Stimulated activated CD8-positive, alpha-beta memory T cell treated with anti-CD3 and anti-CD28 coated beads, Interleukin-12 subunit alpha, Interleukin-12 subunit beta, amount 100 ng/mL, for 4 hours (primary cell): ENCODE measurements at regions not wholly inside any gene's neighbourhood (a gene's known extent, or its start where the extent isn't known, plus 50 kb on each side); places are given as distances from the start of the nearest gene placed in this dataset.
"Not testable (repeated sequence)": the region's sequence is repeated elsewhere in the genome, so short reads cannot be mapped to it uniquely, and the experiment has no call there.

Experiments used
- DNase-seq: peaks from one replicate; pipeline ENCODE4 v3.0.0-alpha.2; 2020; ENCODE audit warnings: low read depth

DNA sequence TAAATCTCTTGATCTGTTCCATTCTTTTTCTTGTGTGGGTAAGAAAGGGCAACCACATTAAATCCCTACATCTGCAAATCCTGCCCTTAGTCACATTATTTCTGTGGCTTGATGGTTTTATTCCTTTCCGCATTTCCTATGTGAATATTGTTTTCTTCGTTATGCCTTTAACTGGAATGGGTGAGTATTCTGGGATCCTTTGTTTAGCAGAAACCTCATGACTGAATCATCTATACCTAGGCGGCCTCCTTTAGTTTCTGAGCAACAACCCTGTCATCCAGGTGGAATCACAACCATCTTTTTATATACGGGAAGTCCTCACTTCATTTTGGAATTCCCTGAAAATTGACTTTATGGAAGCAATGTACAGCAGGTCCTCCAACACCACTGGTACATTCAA lies 409.5 kb downstream of the DIRAS2 start:
- not testable (repeated sequence) for DNase-seq

DNA sequence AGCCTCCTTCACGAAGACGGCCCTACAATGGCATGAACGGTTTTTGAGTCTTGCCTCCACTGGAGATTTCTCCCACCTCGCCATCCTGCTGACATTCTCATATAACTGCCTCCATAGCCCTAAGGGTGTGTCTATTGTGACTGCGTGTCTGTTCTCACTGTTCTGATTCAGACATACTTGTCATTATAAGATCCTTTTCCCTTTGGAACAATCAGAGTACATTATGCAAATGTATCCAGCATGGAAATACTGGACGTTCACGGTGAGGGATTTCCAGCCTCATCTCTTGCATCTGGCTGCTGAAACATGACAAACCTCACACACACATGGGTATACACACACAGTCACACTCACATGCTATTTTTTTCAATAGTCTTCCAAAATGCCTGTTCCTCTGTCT lies 402.1 kb downstream of the DIRAS2 start:
- DNase-seq: no peak

DNA sequence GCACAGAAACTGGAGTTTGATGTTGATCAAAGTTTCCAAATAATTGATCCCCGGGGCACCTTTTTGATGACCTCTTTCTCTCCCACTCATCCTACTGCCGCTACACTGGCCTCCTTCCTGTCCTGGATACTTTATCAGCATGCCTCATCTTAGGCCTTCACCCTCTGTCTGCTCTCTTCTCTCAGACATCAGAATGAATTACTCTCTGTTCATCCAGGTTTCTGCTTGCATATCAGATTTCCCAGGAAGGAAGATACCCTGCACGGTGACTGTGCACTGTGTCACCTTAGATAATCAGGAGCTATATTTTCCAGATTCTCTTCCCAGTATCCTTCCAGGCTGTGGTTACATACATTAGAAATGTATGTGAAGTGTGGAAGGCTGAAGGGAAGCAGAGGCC lies 397.0 kb downstream of the DIRAS2 start:
- no peak for DNase-seq

DNA sequence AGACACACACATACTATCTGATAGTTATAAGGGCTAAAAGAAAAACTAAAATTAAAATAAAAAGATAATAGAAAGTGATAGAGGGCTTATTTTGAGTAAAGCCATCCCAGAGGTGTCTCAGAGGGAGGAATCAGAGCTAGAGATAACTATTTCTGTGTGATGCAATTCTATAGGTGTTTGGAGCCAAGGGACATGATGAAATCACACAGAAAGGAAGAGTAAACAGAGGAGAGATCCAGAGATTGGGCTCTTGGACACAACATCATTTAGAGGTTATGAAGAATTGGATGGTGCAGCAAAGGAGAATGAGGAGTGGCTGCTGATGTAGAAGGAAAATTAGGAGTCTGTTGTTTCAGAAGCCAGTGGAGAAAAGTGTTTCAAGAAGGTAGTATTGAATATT lies 393.5 kb downstream of the DIRAS2 start:
- no peak for DNase-seq

DNA sequence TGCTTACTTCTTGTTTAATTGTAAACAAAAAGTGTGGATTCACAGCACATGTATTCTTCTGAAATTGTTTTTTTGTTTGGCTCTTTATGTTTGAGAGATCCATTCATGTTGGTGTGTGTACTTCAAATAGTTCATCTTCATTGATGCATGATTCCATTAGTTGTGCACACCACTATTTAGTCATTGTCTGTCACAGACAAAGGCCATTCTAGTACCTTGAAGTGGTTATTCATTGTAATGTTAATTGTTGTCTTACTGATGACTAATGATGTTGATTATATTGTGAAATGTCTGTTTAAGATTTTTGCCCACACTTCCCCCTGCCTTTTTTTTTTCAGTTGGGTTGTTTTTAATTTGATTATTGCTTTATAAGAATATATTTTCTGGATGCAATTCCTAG lies 391.3 kb downstream of the DIRAS2 start:
- DNase-seq: no peak

DNA sequence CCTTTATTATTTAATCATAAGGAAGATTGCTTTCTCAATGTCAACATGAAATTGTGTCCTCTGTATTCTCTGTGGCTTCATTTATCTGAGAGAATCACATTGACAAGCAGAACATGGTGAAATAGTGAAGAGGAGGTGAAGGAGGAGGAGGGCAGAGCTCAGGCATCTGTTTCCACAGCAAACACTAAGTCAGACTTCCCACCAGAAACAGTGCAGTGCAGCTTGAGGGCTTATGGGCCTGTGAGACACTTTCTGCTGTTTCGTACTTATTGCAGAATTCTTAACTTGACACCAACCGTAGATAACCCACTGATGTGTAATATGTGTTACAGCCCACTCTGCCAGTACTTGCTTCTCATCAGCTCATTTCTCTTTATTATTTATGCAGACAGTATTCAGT lies 386.3 kb downstream of the DIRAS2 start:
- DNase-seq: no peak

DNA sequence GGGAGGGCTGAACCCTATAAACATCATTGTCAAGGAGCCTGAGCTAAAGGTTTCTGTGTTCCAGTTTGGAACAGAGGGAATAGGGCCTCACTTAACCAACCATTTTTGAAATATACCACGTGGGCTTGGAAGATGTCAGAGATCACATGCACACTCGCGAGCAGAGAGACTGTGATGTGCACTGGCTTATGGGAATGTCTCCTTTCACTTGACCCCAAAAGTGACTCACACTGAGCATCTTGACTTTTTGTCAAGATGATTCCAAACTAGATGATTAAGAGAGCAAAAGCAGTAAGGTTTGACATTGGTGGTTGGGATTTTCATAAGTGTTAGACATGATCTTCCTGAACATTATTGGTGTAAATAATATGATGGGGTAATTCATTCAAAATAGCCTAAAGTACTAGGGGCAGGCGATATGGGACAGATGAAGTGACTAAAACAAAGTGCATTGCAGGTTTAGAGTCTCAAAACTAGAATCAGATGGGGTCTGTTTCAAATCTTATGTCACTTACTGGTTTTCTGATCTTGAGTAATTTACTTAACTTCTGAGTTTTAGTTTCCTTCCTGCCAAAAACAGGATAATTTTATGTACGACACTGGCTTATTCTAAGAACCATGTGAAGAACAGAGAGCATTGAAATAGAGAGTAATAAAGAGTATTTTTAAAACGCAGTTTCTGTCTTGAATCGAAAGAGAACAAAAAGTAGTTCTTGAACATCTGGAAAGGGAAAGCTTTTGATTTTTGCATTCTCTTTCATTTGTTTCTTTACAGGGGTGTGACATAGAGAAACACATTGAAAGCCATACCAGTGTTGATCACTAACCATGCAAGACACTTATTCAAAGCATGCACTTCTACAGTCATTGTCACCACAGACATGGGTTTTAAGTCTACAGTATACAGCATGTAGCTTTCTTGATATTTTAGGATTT lies 383.0 kb downstream of the DIRAS2 start:
- no peak for DNase-seq

DNA sequence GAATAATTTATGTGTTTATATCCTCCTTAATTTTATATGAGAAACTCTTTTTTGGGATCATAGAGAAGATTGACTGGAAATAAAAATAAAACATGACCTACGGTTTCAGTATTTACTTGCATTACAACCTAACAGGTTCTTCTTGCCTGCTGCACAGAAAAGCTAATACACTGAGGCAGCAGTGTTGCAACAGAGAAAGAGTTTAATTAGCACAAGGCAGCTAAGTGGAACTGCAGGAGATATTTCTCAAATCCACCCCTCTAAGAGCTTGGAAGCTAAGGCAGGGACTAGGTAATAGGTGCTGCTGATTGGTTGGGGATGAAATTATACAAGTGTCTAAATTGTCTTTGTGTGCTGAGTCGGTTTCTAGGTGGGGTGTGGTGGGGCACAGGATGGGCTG lies 380.9 kb downstream of the DIRAS2 start:
- DNase-seq: no peak

DNA sequence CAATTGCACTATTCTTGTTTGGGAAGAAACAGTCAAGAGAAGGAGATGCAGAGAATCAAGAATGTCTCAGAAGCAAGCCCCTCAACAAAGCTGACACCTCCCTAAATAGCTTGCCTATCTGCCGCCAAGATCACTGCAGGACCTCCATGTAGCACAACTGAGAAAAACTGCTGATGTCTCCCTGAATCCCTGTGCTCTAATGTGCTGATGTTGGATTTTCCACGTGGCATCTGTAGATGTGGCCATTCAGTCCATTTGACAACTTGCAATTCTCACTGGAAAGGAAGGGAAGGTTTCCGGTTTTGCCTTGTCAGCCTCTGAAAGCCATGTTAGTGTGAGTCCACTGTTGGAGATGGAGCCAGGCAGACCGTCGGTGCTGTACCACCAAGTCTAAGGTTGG lies 374.0 kb downstream of the DIRAS2 start:
- DNase-seq: no peak

DNA sequence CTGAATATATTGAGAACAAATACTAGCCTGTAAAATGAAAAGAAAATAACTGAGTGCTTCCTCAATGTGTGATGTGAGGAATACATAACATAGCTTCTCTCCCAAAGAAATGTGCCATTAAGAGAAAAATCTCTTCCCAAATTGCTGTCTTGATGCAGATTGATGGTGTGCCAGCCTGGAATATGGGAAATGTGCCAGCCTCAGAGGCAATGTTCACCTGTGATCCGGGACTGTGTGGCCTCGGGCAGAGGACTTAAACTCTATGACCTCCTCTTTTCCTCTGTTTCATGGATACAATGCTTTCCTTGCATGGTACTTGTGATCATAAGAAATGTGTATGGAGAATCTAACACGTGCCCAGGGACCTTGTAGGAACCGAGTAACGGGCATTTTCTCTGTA lies 370.9 kb downstream of the DIRAS2 start:
- no peak for DNase-seq

DNA sequence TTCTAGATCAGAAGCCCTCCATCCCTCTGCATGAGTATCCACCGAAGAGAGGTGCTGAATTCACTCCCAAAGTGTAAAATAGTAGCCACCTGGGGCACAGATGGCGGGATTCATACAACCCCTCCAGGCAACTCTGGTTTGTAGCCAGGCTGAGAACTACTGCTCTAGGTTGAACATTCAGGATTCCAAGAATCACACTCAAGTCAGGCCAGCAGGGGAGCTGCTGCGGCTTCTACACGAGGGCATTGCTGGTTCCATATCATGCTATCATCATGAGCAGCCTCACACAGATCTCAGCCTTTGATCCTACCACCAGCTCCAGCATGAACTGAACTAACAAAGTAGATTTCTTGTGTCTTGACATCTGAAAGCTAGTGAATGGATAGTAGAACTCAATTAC lies 367.9 kb downstream of the DIRAS2 start:
- DNase-seq: no peak

DNA sequence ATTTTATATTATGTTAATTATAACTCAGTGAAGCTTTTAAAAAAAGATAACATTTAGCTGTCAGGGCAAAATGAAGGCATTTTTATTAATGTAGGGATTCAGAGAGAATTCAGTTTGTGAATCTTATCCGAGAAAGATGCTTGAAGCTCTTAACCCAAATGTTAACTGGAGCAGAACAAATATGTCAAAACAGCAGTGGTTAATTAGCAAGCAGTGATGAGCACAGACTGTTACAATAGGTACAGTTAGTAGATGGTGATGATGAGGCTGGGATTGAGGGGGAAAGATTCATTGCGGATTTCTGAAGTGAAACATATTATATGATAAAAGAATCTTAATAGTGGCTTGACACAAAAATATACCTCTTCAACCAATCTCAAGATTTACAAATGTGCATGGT lies 356.7 kb downstream of the DIRAS2 start:
- no peak for DNase-seq

DNA sequence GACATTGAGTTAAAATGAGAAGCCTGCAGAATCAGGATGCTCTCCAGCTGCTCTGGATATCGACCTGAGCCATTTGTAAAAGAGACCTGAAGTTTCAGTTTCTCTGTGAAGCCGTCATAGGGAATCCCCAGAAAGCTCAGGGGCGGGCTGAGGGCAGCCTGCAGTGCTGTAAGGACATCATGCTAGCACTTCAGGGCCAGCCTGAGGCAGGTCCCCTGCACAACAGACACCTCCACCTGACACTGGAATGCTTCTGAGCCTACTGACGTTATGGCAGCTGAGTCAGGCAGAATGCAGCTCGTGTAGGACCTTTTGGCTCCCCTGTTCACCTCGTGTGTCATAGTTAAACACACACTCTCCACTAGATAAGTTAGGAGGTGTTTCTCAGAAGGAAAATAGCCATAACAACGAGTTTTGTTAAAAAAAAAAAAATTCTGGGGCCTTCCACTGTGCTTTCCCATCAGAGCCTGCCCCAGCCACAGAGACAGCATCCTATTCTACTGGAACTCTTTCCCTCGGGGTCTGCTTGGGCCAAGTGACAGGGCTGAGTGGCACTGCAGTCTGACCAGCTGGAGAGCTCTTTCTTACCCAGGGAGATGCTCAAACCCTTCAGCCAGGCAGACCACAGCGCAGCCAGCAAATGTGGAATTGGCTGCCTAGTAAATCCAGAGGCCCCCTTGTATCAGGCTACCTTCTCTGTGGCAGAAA lies 354.9 kb downstream of the DIRAS2 start:
- no peak for DNase-seq

DNA sequence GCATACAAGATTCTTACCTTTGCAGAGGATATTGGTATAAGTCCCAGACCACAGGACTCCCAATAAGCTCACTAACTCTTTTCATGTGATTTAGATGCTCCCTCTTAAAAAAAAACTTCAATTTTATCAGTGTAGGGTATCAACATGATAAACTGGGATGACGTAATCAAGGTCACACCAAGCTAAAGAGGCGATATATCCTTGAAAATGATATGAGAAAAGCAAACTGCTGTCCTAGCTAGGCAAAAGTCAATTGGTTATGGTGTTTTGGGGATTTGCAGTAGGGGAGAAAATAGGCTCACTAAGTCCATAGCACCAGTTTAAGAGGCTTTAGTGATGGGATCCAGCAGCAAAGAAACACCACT lies 354.4 kb downstream of the DIRAS2 start:
- no peak for DNase-seq

DNA sequence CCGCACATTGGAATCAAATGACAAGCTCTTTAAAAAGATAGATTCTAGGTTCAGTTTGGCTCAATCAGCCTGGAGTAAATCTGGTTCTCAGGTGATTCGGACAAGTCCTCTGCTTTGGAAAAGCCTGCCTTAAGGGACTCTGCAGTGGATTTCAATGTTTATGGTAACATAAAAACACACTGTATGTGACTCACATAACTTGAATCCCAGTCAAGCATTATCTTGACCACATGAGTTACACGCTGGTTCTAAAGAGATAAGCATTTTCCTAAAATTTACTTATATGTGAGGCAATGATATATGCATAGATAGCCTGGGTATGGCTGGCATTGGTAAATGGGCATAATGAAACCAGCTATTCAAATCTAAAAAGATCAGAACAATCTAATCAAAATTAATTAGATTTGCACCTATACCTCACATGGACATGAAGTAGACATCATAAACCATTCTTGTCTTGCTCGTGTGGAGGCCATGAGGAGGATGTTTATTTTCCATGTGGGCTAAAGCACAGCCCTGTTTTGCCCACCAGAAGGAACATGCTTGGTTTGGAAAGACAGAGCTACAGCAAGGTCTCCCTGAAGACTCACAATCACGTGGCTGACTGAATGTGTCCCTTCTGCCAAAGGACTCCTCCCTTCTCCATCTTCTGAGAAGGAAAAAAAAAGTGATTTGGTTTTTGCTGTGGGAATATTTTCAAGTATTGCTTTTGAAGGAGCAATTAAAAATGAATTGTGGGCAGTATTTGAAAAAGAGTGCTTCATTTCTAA lies 351.7 kb downstream of the DIRAS2 start:
- DNase-seq: no peak

DNA sequence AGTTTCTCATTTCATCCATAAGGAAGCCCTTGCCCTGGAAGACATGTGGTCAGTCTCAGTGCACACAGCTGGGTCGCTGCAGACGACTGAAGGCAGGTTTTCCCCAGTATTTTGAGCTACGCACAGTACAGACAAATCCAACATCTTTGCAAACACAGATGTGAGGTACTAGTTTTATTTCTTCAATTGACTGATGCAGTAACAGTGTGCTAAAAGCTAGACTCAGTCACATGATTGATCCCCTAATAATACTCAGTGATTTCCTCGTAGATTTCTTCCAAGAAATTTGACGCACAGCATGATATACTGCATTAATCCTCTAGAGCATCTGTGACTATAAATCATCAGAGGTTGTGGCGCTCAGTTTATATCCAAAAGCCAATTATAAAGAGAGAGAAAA lies 346.1 kb downstream of the DIRAS2 start:
- DNase-seq: no peak

DNA sequence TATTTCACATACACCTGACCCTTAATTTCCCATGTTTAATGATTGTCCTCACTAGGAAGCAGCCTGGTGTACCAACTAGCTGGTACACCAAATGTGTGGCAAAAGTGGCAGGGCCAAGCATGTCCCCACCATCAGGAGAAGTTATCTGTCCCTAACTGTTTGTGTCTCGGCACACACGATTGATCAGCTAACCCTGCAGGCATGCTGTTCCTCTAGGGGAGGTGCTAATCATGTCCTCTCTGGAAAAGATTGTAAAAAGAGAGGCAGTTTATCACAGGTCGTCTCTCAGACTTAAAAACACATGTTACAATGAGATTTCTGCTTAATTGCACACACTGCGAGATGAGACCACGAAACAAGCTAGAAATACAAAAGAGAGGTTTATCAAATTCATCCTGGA lies 342.7 kb downstream of the DIRAS2 start:
- DNase-seq: no peak

DNA sequence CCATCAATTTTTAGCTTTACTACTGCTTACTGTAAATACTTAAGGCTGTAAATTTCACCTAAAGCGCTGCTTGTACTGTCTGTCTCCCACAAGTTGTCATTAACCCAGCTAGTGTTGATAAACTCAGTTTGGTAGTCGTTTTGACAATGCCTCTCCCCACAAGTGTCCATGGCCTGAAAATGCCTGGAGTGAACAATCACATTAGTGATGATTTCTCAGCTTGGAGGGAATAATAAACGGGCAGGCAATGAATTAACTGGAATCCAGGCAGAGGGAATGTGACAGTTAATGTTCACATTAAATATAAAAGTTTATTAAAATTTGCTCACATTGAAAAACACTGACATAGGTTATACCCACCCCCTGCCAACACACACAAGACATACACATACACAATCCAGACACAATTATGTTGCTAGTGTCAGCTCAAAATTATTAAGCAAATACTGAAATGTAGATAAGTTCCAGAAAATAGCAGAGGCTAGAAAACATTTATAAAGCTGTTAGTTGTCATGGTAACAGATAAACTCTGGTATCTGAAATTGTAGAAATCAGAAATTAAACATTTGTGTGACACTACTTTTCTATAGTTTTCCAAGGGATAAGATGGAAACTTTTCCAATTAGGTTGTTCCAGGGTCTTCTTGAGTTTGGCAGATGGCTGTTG lies 341.9 kb downstream of the DIRAS2 start:
- DNase-seq: no peak

DNA sequence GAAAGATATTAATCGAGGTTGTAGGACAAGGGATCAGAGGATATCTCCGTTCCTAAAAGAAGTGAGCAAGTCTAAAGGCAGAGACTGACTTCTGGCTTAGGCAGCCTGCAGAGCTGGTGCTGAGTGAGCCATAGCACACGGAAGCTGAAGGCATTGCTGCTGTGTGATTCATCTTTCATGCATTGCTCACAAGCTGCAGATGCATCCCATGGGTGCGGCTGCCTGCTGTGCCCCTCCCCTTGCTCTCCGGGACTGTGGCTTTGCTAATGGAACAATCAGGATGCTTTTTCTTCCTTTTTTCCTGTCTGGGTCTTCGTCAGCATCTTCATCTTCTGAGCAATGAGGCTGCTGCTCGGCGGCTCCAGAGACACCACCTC lies 341.4 kb downstream of the DIRAS2 start:
- DNase-seq: no peak

DNA sequence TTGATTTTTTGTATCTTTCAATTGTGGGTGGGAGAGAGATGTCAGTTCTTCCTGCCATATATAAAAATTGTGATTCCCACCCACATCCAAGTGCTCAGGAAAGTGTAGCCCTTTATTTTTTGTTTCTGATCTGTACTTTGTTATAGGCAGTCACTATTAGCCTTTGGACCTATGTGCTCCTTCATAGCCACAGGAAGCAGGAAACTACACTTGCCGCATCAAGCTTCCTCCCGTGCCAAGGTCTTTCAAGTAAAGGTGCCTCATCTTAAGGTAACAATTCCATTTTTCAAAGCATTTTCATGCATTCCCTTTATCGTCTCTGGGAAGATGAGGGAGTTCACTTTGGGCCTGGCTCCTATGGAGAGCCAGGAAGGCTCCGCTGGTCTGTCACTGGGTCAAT lies 339.0 kb downstream of the DIRAS2 start:
- DNase-seq: no peak

DNA sequence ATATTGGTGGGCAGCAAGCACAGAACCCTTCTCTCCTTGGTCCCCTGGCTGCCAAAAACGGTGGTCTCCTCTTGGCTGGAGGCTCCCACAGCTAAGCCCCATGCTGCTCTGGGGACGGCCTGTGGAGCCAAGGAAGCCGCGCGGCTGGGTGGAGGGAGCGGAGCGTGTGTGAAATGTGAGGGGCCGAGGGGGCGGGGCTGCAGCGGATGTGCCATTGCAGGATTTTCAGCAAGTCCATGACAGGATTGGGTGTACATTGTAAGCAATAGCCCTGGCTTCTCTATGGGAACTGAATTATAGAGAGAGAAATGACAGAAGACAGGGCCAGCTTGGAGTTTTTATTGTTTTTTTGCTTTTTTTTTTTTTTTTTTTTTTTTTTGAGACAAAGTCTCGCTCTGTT lies 336.5 kb downstream of the DIRAS2 start:
- DNase-seq: no peak

DNA sequence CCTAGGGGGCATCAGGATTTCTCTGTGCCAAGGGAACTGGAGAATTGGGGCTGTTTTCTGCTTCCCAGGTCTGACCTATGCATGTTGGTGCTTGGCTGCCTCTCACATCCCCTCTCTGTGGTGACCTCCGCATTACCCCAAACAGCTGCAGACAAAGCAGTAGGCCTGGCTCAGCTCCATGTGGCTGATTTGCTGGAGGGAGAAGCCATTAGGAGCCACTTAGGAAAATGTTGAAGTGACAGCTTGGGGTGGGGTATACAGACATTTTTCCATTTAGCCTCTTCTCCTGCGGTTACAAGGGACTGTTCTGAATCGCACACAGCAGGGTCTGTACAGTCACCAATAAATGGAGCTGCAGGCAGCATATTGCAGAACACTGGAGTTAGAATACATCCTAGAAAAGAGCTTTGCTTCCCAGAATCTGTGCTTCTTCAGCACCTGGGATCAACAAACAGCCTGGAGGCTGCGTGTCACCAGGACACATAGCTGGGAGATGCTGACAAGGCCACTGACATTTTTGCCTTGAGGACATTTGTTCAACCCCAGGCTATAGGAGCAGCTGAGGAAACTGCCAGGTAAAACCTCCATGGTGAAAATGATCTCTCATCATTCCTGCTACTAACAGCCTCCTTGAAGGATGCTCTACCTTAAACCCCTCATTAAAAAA lies 335.3 kb downstream of the DIRAS2 start:
- DNase-seq: no peak
